HepG2 (cell line): ENCODE measurements at regions not wholly inside any gene's neighbourhood (a gene's known extent, or its start where the extent isn't known, plus 50 kb on each side); places are given as distances from the start of the nearest gene placed in this dataset.

Experiments
- ATAC-seq: fragments of 200-7000 bp; cut with Tn5 transposase; 3 replicates; pipeline ENCODE4 v1.9.1; 2020; ENCODE audit warnings: mild to moderate bottlenecking, moderate library complexity
- BruUV-seq: library from RNA; stranded (reverse); fragments of 400-500 nt; replicated peaks from 2 replicates; lab custom pipeline; 2021; lab: Mats Ljungman, UMichigan
- CTCF ChIA-PET: fragments of 300-600 bp; formaldehyde crosslinking; extraction: SDS; loops from one replicate; lab custom pipeline; 2021; ENCODE audit warnings: low total read pairs, inconsistent platforms, low intra/inter-chr PET ratio; lab: Yijun Ruan, JAX
- POLR2A ChIA-PET: fragments of 350-600 bp; sonication (Branson Sonifier 250); formaldehyde crosslinking; loops from one replicate; lab custom pipeline; 2020; ENCODE audit warnings: antibody characterized with exemption, inconsistent platforms; lab: Yijun Ruan, JAX
- DNase-seq: peaks from one replicate; pipeline ENCODE4 v3.0.0-alpha.2; 2015; ENCODE audit warnings: low spot score
- FAIRE-seq: peaks from 3 replicates; lab custom pipeline; 2011; peaks lifted over from hg19 to GRCh38; lab: Jason Lieb, UNC
- H2AFZ ChIP-seq: one replicate; pipeline ENCODE4 v1.6.1; 2011; ENCODE audit warnings: low read length, inconsistent platforms
- H3K27ac ChIP-seq: fragments of 300-600 bp; 3 replicates; pipeline ENCODE4 v1.8.0; 2011; ENCODE audit warnings: mixed run types, mild to moderate bottlenecking, mixed read lengths, low read length, inconsistent platforms; ENCODE audit not compliant: insufficient read depth; ENCODE audit errors: extremely low read length
- H3K27me3 ChIP-seq, 2 experiments: fragments of 200-600 bp in 1 of 2; 2 replicates in 1 of 2; 3 replicates in 1 of 2; pipeline versions ENCODE4 v1.6.0 to v1.8.0; 2011; ENCODE audit warnings: low read length in 2 of 2, mild to moderate bottlenecking in 2 of 2, moderate library complexity in 2 of 2, inconsistent platforms in 1 of 2; ENCODE audit not compliant: insufficient read depth in 2 of 2, control insufficient read depth in 1 of 2
- H3K36me3 ChIP-seq, 2 experiments: fragments of 200-600 bp in 1 of 2; replicated peaks in 1 of 2; 2 replicates in 1 of 2; 3 replicates in 1 of 2; pipeline versions ENCODE4 v1.5.1 to v1.8.0; 2011; ENCODE audit warnings: low read length in 2 of 2, inconsistent platforms in 1 of 2; ENCODE audit not compliant: insufficient read depth in 2 of 2, control insufficient read depth in 1 of 2
- H3K4me1 ChIP-seq: 2 replicates; pipeline ENCODE4 v1.5.1; 2012; ENCODE audit warnings: low read length, inconsistent platforms; ENCODE audit not compliant: insufficient read depth
- H3K4me2 ChIP-seq: 2 replicates; pipeline ENCODE4 v1.6.0; 2011; ENCODE audit warnings: low read depth, low read length, inconsistent platforms
- H3K4me3 ChIP-seq, 3 experiments: fragments of 200-600 bp in 1 of 3; sonication (generic), shearing (Covaris generic) in 1 of 3; replicated peaks in 1 of 3; 2 replicates each; pipeline ENCODE4 v1.5.1; 2011 to 2016; ENCODE audit warnings: low read length in 3 of 3, inconsistent platforms in 2 of 3, low read depth in 2 of 3, mild to moderate bottlenecking in 2 of 3, control low read depth in 1 of 3, mixed read lengths in 1 of 3; ENCODE audit not compliant: insufficient read depth in 1 of 3
- H3K79me2 ChIP-seq: one replicate; pipeline ENCODE4 v1.6.1; 2011; ENCODE audit warnings: low read length, inconsistent platforms; ENCODE audit not compliant: insufficient read depth
- H3K9ac ChIP-seq: 2 replicates; pipeline ENCODE4 v1.6.0; 2011; ENCODE audit warnings: mild to moderate bottlenecking, low read depth, low read length, inconsistent platforms; ENCODE audit not compliant: insufficient read depth
- H3K9me3 ChIP-seq: 2 replicates; pipeline ENCODE4 v1.5.1; 2012; ENCODE audit warnings: mild to moderate bottlenecking, low read length
- H4K20me1 ChIP-seq: 2 replicates; pipeline ENCODE4 v1.6.0; 2011; ENCODE audit warnings: inconsistent platforms, mild to moderate bottlenecking, low read length, moderate library complexity; ENCODE audit not compliant: insufficient read depth
- DNMT1 ChIP-seq: sonication (generic); formaldehyde crosslinking; IDR thresholded peaks from 2 replicates; pipeline ENCODE4 v1.5.1; 2020; ENCODE audit warnings: mild to moderate bottlenecking, missing genetic modification reagents
- FOXJ3 ChIP-seq: sonication (generic); formaldehyde crosslinking; IDR thresholded peaks from 2 replicates; pipeline ENCODE4 v1.4.0; 2020; ENCODE audit warnings: missing genetic modification reagents, mild to moderate bottlenecking, borderline replicate concordance
- NFE2L2 ChIP-seq: fragments of 150-350 bp; IDR thresholded peaks from 2 replicates; pipeline ENCODE4 v1.6.1; 2014; ENCODE audit warnings: low read length
- SNRNP70 ChIP-seq: fragments of 200-400 bp; formaldehyde crosslinking; IDR thresholded peaks from 2 replicates; pipeline ENCODE4 v1.6.1; 2017; ENCODE audit warnings: mild to moderate bottlenecking, low read depth, low read length, moderate library complexity
- ZBTB42 ChIP-seq: sonication (generic); formaldehyde crosslinking; IDR thresholded peaks from 2 replicates; pipeline ENCODE4 v1.5.0; 2020; ENCODE audit warnings: mild to moderate bottlenecking, missing genetic modification reagents
- ZC3H4 ChIP-seq: sonication (generic); formaldehyde crosslinking; IDR thresholded peaks from 2 replicates; pipeline ENCODE4 v1.4.0; 2020; ENCODE audit warnings: missing genetic modification reagents, borderline replicate concordance
- ZNF260 ChIP-seq: sonication (generic); formaldehyde crosslinking; IDR thresholded peaks from 2 replicates; pipeline ENCODE4 v1.4.0; 2020; ENCODE audit warnings: missing genetic modification reagents, low read depth, mild to moderate bottlenecking, borderline replicate concordance
- ZNF747 ChIP-seq: sonication (generic); formaldehyde crosslinking; IDR thresholded peaks from 2 replicates; pipeline ENCODE4 v1.8.1; 2023; ENCODE audit warnings: missing genetic modification reagents, mild to moderate bottlenecking, borderline replicate concordance
- ZNF816 ChIP-seq: sonication (generic); formaldehyde crosslinking; IDR thresholded peaks from 2 replicates; pipeline ENCODE4 v1.8.0; 2022; ENCODE audit warnings: missing genetic modification reagents, mild to moderate bottlenecking, borderline replicate concordance
- WGBS: methylation state at CpG from one replicate; pipeline ENCODE4 v1.1.6; 2017; ENCODE audit warnings: low lambda C conversion rate; 5-methylcytosine and 5-hydroxymethylcytosine counted together
- in situ Hi-C: cut with HindIII; loops from 2 replicates; pipeline ENCODE4 v1.10.0; 2017; ENCODE audit warnings: low pct_unique_long_range_greater_than_20kb; ENCODE audit not compliant: extremely low pct_ligation_motif_present
- intact Hi-C: fragments of 100-400 bp; cut with micrococcal nuclease; formaldehyde crosslinking; loops from one replicate; pipeline ENCODE4 v1.10.0; 2022; ENCODE audit not compliant: unreplicated experiment
- TF ChIP-seq, protein P1 (sequence below): IDR thresholded peaks from 2 replicates; pipeline ENCODE4 v1.6.1; 2016
- TF ChIP-seq, protein P2 (sequence below): sonication (generic); formaldehyde crosslinking; IDR thresholded peaks from 2 replicates; pipeline ENCODE4 v1.8.1; 2023; ENCODE audit warnings: mild to moderate bottlenecking, inconsistent platforms, moderate library complexity, missing genetic modification reagents, borderline replicate concordance
- TF ChIP-seq, protein P3 (sequence below), 2 experiments: fragments of 450-650 bp in 1 of 2; sonication (generic) in 1 of 2; formaldehyde crosslinking; IDR thresholded peaks; 2 replicates each; pipeline versions ENCODE4 v1.5.0 to v1.8.0; 2020 to 2022; ENCODE audit warnings: mild to moderate bottlenecking in 1 of 2, missing genetic modification reagents in 1 of 2
- TF ChIP-seq, protein P4 (sequence below): sonication (generic); formaldehyde crosslinking; IDR thresholded peaks from 2 replicates; pipeline ENCODE4 v1.4.0; 2020; ENCODE audit warnings: missing genetic modification reagents, low read depth, mild to moderate bottlenecking, borderline replicate concordance

DNA sequence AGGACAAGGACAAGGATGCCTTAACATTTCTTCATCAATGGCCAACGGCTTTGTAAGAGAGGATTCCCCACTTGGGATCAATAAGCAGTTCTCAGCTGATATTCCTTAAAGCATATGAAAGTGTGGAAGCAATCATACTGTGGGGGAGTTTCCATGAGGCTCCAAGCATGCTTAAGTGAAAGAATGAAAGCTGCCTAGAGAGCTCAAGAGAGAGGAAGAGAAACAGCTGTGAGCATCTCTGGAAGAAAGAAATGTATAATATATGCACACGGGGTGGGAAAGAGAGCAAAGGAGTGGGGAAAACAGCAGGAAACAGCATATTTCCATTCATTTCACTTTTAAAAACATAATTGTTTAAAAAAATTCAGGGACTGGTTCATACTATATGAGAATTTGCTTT lies 94.7 kb upstream of the WARS2 start:
- no peak for DNase-seq
- Histone ChIP-seq H4K20me1 (no peaks in the 10 kb centered on the region), H3K79me2 (no peaks in the 10 kb centered on the region), H3K4me3 (no peak overlapping the region), H3K9ac (no peak overlapping the region), H3K9me3 (no peaks in the 10 kb centered on the region), H3K4me2 (no peak overlapping the region), H3K27ac (no peak overlapping the region), H3K36me3 (no peaks in the 10 kb centered on the region), H3K4me1 (no peaks in the 10 kb centered on the region), H3K27me3 (no peaks in the 10 kb centered on the region), H2AFZ (no peak overlapping the region)
- CTCF ChIA-PET: no interaction called here
- no peak for FAIRE-seq
- intact Hi-C loops (no loop called here), in situ Hi-C loops (no loop called here)
- TF ChIP-seq ZC3H4 (CRISPR knock-in tag) (no peak), ZNF747 (CRISPR knock-in tag) (no peak), DNMT1 (CRISPR knock-in tag) (no peak), ZBTB42 (CRISPR knock-in tag) (no peak), SNRNP70 (no peak), FOXJ3 (no peak), ZNF260 (no peak), NFE2L2 (no peak), ZNF816 (CRISPR knock-in tag) (no peak)
- TF ChIP-seq, protein P1, sequence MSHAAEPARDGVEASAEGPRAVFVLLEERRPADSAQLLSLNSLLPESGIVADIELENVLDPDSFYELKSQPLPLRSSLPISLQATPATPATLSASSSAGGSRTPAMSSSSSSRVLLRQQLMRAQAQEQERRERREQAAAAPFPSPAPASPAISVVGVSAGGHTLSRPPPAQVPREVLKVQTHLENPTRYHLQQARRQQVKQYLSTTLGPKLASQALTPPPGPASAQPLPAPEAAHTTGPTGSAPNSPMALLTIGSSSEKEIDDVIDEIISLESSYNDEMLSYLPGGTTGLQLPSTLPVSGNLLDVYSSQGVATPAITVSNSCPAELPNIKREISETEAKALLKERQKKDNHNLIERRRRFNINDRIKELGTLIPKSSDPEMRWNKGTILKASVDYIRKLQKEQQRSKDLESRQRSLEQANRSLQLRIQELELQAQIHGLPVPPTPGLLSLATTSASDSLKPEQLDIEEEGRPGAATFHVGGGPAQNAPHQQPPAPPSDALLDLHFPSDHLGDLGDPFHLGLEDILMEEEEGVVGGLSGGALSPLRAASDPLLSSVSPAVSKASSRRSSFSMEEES (CRISPR knock-in tag): no peak
- TF ChIP-seq, protein P2, sequence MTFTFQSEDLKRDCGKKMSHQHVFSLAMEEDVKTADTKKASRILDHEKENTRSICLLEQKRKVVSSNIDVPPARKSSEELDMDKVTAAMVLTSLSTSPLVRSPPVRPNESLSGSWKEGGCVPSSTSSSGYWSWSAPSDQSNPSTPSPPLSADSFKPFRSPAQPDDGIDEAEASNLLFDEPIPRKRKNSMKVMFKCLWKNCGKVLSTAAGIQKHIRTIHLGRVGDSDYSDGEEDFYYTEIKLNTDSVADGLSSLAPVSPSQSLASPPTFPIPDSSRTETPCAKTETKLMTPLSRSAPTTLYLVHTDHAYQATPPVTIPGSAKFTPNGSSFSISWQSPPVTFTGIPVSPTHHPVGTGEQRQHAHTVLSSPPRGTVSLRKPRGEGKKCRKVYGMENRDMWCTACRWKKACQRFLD (CRISPR knock-in tag): no peak
- TF ChIP-seq, protein P3, sequence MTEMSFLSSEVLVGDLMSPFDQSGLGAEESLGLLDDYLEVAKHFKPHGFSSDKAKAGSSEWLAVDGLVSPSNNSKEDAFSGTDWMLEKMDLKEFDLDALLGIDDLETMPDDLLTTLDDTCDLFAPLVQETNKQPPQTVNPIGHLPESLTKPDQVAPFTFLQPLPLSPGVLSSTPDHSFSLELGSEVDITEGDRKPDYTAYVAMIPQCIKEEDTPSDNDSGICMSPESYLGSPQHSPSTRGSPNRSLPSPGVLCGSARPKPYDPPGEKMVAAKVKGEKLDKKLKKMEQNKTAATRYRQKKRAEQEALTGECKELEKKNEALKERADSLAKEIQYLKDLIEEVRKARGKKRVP (CRISPR knock-in tag; IDR thresholded peaks at IDR 0.05): no peak
- TF ChIP-seq, protein P4, sequence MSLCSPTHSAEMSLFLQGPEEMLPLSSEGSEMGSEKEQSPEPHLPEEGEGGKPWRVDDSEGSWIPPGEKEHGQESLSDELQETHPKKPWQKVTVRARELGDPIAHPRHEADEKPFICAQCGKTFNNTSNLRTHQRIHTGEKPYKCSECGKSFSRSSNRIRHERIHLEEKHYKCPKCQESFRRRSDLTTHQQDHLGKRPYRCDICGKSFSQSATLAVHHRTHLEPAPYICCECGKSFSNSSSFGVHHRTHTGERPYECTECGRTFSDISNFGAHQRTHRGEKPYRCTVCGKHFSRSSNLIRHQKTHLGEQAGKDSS: no peak
- POLR2A ChIA-PET: no interaction called here
- 88% methylated on average over 2 of the region's 2 CpGs for WGBS
- no TSS peak for BruUV-seq
- ATAC-seq: no peak
